ENCODE measurements at regions not wholly inside any gene's neighbourhood (a gene's known extent, or its start where the extent isn't known, plus 50 kb on each side); places are given as distances from the start of the nearest gene placed in this dataset.
A peak's percentile ranks its signal among the peaks of the same experiment; 100 is the strongest.

DNA sequence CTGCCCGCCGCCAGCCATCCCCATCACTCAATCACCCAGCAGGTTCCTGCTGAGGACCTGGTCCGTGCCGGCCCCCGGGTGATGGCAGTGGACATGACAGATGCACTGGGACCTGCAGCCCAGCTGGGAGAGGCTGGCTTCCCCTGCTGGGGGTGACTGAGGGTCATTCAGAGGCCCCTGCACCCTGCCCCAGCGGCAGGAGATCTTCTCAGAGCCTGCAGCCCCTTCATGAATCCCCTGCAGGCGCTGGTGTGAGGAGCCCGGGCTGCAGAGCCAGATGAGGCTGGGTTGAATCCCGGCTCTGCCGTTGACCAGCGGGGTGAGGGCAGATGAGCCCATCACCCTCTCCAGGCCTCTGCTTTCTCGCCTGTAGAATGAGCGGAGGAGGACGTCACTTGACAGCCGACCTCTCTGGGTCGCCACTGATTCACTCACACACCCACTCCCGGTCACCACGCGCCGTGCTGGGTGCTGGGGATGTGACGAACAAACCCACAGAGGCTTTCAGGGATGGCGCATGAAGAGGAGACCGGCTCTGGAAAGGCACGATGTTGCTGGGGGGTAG lies 95.2 kb upstream of the CIBAR2 start:
- no peaks in the 10 kb centered on the region for H3K9me3 ChIP-seq (ENCODE audit: control insufficient read depth, insufficient read depth, low read depth, low read length)
- H3K27ac ChIP-seq (ENCODE audit: low read length), result no peak overlapping the region
- intact Hi-C loops (cut with micrococcal nuclease; ENCODE audit: unreplicated experiment) (no loop called here), in situ Hi-C loops (cut with HindIII; ENCODE audit: low pct_unique_long_range_greater_than_20kb, low sequenced_read_pairs) (no loop called here)
- ATAC-seq (peak; percentile 38), DNase-seq (ENCODE audit: low read depth, low spot score) (no peak)
- CTCF ChIA-PET, result no interaction called here
- TF ChIP-seq, protein P1, sequence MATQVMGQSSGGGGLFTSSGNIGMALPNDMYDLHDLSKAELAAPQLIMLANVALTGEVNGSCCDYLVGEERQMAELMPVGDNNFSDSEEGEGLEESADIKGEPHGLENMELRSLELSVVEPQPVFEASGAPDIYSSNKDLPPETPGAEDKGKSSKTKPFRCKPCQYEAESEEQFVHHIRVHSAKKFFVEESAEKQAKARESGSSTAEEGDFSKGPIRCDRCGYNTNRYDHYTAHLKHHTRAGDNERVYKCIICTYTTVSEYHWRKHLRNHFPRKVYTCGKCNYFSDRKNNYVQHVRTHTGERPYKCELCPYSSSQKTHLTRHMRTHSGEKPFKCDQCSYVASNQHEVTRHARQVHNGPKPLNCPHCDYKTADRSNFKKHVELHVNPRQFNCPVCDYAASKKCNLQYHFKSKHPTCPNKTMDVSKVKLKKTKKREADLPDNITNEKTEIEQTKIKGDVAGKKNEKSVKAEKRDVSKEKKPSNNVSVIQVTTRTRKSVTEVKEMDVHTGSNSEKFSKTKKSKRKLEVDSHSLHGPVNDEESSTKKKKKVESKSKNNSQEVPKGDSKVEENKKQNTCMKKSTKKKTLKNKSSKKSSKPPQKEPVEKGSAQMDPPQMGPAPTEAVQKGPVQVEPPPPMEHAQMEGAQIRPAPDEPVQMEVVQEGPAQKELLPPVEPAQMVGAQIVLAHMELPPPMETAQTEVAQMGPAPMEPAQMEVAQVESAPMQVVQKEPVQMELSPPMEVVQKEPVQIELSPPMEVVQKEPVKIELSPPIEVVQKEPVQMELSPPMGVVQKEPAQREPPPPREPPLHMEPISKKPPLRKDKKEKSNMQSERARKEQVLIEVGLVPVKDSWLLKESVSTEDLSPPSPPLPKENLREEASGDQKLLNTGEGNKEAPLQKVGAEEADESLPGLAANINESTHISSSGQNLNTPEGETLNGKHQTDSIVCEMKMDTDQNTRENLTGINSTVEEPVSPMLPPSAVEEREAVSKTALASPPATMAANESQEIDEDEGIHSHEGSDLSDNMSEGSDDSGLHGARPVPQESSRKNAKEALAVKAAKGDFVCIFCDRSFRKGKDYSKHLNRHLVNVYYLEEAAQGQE (IDR thresholded peaks at IDR 0.05; ENCODE audit: insufficient read depth in 1 of 2, low read depth in 2 of 2, low read length in 1 of 2), result no peak
- TF ChIP-seq, protein P2, sequence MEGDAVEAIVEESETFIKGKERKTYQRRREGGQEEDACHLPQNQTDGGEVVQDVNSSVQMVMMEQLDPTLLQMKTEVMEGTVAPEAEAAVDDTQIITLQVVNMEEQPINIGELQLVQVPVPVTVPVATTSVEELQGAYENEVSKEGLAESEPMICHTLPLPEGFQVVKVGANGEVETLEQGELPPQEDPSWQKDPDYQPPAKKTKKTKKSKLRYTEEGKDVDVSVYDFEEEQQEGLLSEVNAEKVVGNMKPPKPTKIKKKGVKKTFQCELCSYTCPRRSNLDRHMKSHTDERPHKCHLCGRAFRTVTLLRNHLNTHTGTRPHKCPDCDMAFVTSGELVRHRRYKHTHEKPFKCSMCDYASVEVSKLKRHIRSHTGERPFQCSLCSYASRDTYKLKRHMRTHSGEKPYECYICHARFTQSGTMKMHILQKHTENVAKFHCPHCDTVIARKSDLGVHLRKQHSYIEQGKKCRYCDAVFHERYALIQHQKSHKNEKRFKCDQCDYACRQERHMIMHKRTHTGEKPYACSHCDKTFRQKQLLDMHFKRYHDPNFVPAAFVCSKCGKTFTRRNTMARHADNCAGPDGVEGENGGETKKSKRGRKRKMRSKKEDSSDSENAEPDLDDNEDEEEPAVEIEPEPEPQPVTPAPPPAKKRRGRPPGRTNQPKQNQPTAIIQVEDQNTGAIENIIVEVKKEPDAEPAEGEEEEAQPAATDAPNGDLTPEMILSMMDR (IDR thresholded peaks at IDR 0.05), result no peak
- no peak for TF ChIP-seq POLR2AphosphoS5 (IDR thresholded peaks at IDR 0.05; ENCODE audit: low read depth, low read length)
- no peak for TF ChIP-seq TCF7L2 (IDR thresholded peaks at IDR 0.05; ENCODE audit: low read depth, low read length)
- no peak for TF ChIP-seq SIN3A (IDR thresholded peaks at IDR 0.05; ENCODE audit: borderline replicate concordance, insufficient read depth, low read depth, low read length)
- no TSS peak for BruUV-seq (replicated peaks)
- H3K4me1 ChIP-seq (ENCODE audit: control insufficient read depth, insufficient read depth, low read length), result peaks cover 21% of the 10 kb centered on the region
- POLR2A ChIA-PET, result no interaction called here
- no peaks in the 10 kb centered on the region for H3K36me3 ChIP-seq (ENCODE audit: control insufficient read depth, insufficient read depth, low read length)
- H3K27me3 ChIP-seq (ENCODE audit: control insufficient read depth, insufficient read depth, low read length), result no peaks in the 10 kb centered on the region
- H3K4me3 ChIP-seq (ENCODE audit: low read depth in 2 of 2, low read length in 2 of 2), result no peak overlapping the region

DNA sequence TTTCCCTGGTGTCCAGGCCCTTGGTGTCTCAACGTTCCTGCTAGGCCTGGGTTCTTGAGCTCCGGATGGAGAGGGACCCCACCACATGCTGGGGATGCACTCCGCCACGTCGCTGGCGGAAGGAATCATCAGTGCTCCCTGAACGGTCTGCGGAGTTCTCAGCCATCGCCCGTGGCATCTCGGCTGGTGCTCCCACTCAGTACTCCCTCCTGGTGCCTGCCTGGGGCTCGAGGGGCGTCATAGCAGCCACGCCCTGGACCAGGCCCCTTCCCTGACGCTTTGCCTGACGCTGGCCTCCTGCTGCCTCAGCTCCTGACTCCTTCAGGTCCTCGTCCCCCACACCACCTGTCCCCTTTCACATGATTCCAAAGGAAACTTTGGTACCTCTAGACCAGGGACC lies 95.9 kb upstream of the CIBAR2 start:
- H3K27me3 ChIP-seq (ENCODE audit: control insufficient read depth, insufficient read depth, low read length), result no peaks in the 10 kb centered on the region
- intact Hi-C loops (cut with micrococcal nuclease; ENCODE audit: unreplicated experiment), result no loop called here
- in situ Hi-C loops (cut with HindIII; ENCODE audit: low pct_unique_long_range_greater_than_20kb, low sequenced_read_pairs), result no loop called here
- TF ChIP-seq SIN3A (IDR thresholded peaks at IDR 0.05; ENCODE audit: borderline replicate concordance, insufficient read depth, low read depth, low read length) (no peak), TCF7L2 (IDR thresholded peaks at IDR 0.05; ENCODE audit: low read depth, low read length) (no peak), POLR2AphosphoS5 (IDR thresholded peaks at IDR 0.05; ENCODE audit: low read depth, low read length) (no peak)
- TF ChIP-seq, protein P1 (IDR thresholded peaks at IDR 0.05; ENCODE audit: insufficient read depth in 1 of 2, low read depth in 2 of 2, low read length in 1 of 2), result no peak
- TF ChIP-seq, protein P2 (IDR thresholded peaks at IDR 0.05), result no peak
- H3K4me1 ChIP-seq (ENCODE audit: control insufficient read depth, insufficient read depth, low read length), result peaks cover 21% of the 10 kb centered on the region
- no peaks in the 10 kb centered on the region for H3K9me3 ChIP-seq (ENCODE audit: control insufficient read depth, insufficient read depth, low read depth, low read length)
- ChIA-PET POLR2A (no interaction called here), CTCF (no interaction called here)
- BruUV-seq (replicated peaks), result no TSS peak
- ATAC-seq (no peak), DNase-seq (ENCODE audit: low read depth, low spot score) (no peak)
- H3K27ac ChIP-seq (ENCODE audit: low read length), result no peak overlapping the region
- no peak overlapping the region for H3K4me3 ChIP-seq (ENCODE audit: low read depth in 2 of 2, low read length in 2 of 2)
- H3K36me3 ChIP-seq (ENCODE audit: control insufficient read depth, insufficient read depth, low read length), result no peaks in the 10 kb centered on the region
